ENCODE measurements at regions not wholly inside any gene's neighbourhood (a gene's known extent, or its start where the extent isn't known, plus 50 kb on each side); places are given as distances from the start of the nearest gene placed in this dataset.

- no peaks in the 10 kb centered on the region for H3K4me1 ChIP-seq
- TF ChIP-seq CTCF (IDR thresholded peaks at IDR 0.05; ENCODE audit: insufficient read depth in 1 of 2, low read depth in 1 of 2, low read length in 1 of 2, severe bottlenecking in 1 of 2, unreplicated experiment in 1 of 2) = no peak
- no peaks in the 10 kb centered on the region for H3K9me3 ChIP-seq
- H3K27ac Mint-ChIP-seq (ENCODE audit: unreplicated experiment) = no peak overlapping the region
- no peak overlapping the region for H3K4me3 Mint-ChIP-seq (ENCODE audit: unreplicated experiment)
- H3K36me3 ChIP-seq (ENCODE audit: control insufficient read depth, insufficient read depth, low read length) = no peaks in the 10 kb centered on the region
- no peaks in the 10 kb centered on the region for H3K36me3 Mint-ChIP-seq (ENCODE audit: insufficient read depth, unreplicated experiment)
- no peaks in the 10 kb centered on the region for H3K4me1 Mint-ChIP-seq (ENCODE audit: low read depth, unreplicated experiment)
- H3K27me3 ChIP-seq (replicated peaks; ENCODE audit: control insufficient read depth, insufficient read depth, low read length) = no peaks in the 10 kb centered on the region
- no peaks in the 10 kb centered on the region for H3K9me3 Mint-ChIP-seq (ENCODE audit: unreplicated experiment)
- H3K4me3 ChIP-seq (ENCODE audit: low read depth, low read length) = no peak overlapping the region
- no peak for DNase-seq
- H3K27me3 Mint-ChIP-seq (ENCODE audit: insufficient read depth, unreplicated experiment) = peaks cover 3% of the 10 kb centered on the region
- CTCF ChIA-PET = no interaction called here
- intact Hi-C loops (cut with micrococcal nuclease; ENCODE audit: unreplicated experiment) = no loop called here
- BruUV-seq (replicated peaks) = no TSS peak
- POLR2A ChIA-PET = no interaction called here
Observed at GRCh38 chrX:140053846-140054245, 88.5 kb upstream of the CXorf66 start.

- Histone ChIP-seq H3K36me3 (ENCODE audit: control insufficient read depth, insufficient read depth, low read length) (no peaks in the 10 kb centered on the region), H3K27me3 (replicated peaks; ENCODE audit: control insufficient read depth, insufficient read depth, low read length) (no peaks in the 10 kb centered on the region), H3K4me1 (no peaks in the 10 kb centered on the region), H3K4me3 (ENCODE audit: low read depth, low read length) (no peak overlapping the region), H3K9me3 (no peaks in the 10 kb centered on the region)
- ChIA-PET POLR2A (no interaction called here), CTCF (no interaction called here)
- H3K27me3 Mint-ChIP-seq (ENCODE audit: insufficient read depth, unreplicated experiment) = no peaks in the 10 kb centered on the region
- intact Hi-C loops (cut with micrococcal nuclease; ENCODE audit: unreplicated experiment) = no loop called here
- no peak for DNase-seq
- H3K9me3 Mint-ChIP-seq (ENCODE audit: unreplicated experiment) = no peaks in the 10 kb centered on the region
- H3K4me1 Mint-ChIP-seq (ENCODE audit: low read depth, unreplicated experiment) = no peaks in the 10 kb centered on the region
- H3K27ac Mint-ChIP-seq (ENCODE audit: unreplicated experiment) = no peak overlapping the region
- no peaks in the 10 kb centered on the region for H3K36me3 Mint-ChIP-seq (ENCODE audit: insufficient read depth, unreplicated experiment)
- peak in 1 of 2 experiments; percentile 7 for TF ChIP-seq CTCF (IDR thresholded peaks at IDR 0.05; ENCODE audit: insufficient read depth in 1 of 2, low read depth in 1 of 2, low read length in 1 of 2, severe bottlenecking in 1 of 2, unreplicated experiment in 1 of 2)
- BruUV-seq (replicated peaks) = no TSS peak
- no peak overlapping the region for H3K4me3 Mint-ChIP-seq (ENCODE audit: unreplicated experiment)
Observed at GRCh38 chrX:140050906-140051305, 85.6 kb upstream of the CXorf66 start.

GRCh38 chrX:140040386-140040785 lies 75.1 kb upstream of the CXorf66 start:
- no peaks in the 10 kb centered on the region for H3K36me3 ChIP-seq (ENCODE audit: control insufficient read depth, insufficient read depth, low read length)
- Mint-ChIP-seq H3K27ac (ENCODE audit: unreplicated experiment) (no peak overlapping the region), H3K4me1 (ENCODE audit: low read depth, unreplicated experiment) (no peaks in the 10 kb centered on the region), H3K9me3 (ENCODE audit: unreplicated experiment) (peaks cover 6% of the 10 kb centered on the region), H3K4me3 (ENCODE audit: unreplicated experiment) (no peak overlapping the region), H3K27me3 (ENCODE audit: insufficient read depth, unreplicated experiment) (no peaks in the 10 kb centered on the region), H3K36me3 (ENCODE audit: insufficient read depth, unreplicated experiment) (no peaks in the 10 kb centered on the region)
- ChIA-PET CTCF (no interaction called here), POLR2A (no interaction called here)
- no peak for TF ChIP-seq CTCF (IDR thresholded peaks at IDR 0.05; ENCODE audit: insufficient read depth in 1 of 2, low read depth in 1 of 2, low read length in 1 of 2, severe bottlenecking in 1 of 2, unreplicated experiment in 1 of 2)
- no peaks in the 10 kb centered on the region for H3K9me3 ChIP-seq
- no peaks in the 10 kb centered on the region for H3K27me3 ChIP-seq (replicated peaks; ENCODE audit: control insufficient read depth, insufficient read depth, low read length)
- intact Hi-C loops (cut with micrococcal nuclease; ENCODE audit: unreplicated experiment) = no loop called here
- H3K4me1 ChIP-seq = no peaks in the 10 kb centered on the region
- no peak overlapping the region for H3K4me3 ChIP-seq (ENCODE audit: low read depth, low read length)
- DNase-seq = no peak
- BruUV-seq (replicated peaks) = no TSS peak

All from Caco-2 (cell line).